Kidney capillary endothelial cell (primary cell): ENCODE measurements at regions not wholly inside any gene's neighbourhood (a gene's known extent, or its start where the extent isn't known, plus 50 kb on each side); places are given as distances from the start of the nearest gene placed in this dataset.

Experiments
- DNase-seq: peaks from one replicate; pipeline ENCODE4 v3.0.0-alpha.2; 2018; ENCODE audit warnings: low spot score

DNA sequence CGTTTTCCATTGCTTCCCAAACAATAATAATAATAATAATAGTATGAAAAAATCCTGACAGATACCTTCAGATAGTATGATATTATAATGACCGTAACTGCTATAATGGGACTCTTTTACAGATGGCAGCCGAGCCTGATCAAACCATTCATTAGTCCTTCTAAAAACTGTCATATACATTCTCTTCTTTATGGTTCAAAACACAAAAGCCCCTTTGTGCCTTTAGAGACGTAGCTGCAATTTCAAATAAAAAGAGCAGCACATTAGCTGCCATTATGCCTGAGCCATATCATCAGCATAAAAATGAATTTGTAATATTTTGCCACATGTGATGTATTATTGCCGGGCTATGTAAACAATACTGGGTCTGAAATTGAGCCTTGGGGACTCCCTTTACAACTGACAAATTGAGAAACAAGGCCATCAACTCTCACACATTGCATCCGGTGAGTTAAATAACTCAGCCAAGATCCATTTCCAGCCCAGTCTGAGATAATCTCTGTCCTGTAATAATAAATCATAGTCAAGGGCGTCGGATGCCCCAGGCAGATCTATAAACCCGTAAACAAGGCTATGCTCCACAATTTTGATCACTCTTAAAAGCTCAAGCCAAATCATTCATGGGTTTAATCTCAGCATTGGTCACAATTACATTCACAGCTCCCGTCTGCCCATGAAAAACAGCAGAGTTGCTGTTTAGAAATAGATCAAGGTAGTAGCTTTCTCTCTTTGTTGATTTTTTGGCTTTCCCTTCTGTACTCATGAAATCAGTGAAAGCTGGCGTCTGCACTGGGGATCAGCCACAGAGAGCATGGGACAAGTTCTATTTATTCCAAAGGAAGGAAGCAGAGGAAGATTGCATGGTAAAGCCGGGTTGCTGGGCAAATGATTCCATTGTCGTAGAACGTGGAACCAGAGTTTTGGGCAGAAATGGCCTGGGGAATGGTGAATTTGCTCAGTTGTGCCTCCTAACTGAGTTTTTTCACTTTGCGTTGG is 150.1 kb upstream of the BMPER start:
- DNase-seq: no peak

DNA sequence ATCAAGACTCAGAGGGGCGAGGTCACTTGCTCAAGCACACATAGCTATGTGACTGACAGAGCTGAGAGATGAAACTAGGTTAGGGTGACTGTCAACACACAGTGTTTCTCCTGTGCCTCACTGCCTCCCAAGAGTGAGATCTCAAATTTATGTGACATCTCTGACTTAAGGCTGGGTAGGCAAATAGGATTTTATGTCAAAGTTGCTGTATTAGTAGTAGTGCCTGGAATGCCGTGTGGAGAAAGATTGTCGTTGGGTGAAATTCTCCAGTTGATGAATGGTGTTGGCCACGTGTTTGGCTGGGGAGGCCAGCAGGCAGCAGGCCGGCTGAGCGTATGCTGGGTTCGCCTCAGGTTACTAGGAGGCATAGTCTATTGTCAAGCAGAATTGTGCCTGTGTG is 148.3 kb upstream of the BMPER start:
- no peak for DNase-seq

DNA sequence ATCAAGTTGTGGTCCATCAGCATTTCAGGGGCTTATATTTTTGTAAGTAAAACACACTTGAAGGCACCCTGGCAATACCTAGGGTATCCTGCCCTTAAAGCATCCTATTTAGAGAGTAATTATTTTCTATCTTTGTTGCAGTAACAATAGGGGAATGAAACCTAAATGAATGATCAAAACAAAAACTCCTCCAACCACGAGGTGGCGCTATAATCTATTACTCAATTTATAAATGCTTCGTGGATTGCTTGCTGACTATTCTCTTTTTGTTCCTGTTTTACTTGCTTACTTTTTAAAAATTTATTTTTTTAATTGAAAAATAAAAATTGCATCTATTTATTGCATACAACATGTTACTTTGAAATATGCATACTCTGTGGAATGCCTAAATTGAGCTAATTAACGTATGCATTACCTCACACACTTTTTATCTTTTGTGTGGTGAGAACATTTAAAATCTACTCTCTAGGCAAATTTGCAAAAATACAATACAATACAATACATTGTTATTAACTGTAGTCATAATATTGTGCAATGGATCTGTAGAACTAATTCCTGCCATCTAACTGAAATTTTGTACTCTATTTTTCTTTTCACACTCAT is 147.7 kb upstream of the BMPER start:
- peak; percentile 51 for DNase-seq

DNA sequence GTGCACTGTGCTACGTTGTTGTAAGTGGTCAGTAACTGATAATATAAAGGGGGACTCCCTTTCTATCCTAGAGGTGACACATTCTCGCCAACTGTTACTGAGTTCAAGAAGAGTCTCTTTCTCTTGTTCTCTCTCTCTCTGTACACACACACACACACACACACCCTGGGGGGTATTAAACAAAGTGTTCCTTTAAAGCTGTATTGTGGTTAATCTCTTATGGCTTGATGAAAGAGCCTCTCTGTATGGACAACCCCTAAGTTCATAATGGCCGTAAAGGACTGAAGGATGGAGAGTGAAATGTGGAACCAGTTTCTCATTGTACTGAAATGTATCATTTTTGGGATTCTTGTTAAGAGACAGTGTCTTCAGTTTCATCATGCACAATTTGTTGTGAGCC is 145.2 kb upstream of the BMPER start:
- no peak for DNase-seq

DNA sequence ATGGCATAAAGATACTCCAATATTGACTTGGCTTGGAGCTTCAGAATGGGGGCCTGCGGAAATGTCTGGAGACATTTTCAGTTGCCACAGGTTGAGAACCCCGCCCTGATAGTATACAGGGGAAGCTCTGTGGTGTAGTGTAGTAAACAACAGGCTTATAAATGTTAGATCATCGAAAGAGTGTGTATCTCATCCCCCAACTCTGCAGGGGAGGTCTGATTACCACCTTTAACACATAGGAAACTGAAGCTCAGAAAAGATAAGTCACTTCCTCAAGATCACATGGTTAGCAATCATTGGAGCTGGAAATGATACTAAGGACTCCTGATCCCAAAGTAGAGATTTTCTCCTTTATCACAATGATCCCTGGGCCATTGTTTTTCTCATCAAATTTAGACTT is 144.5 kb upstream of the BMPER start:
- DNase-seq: peak; percentile 45

DNA sequence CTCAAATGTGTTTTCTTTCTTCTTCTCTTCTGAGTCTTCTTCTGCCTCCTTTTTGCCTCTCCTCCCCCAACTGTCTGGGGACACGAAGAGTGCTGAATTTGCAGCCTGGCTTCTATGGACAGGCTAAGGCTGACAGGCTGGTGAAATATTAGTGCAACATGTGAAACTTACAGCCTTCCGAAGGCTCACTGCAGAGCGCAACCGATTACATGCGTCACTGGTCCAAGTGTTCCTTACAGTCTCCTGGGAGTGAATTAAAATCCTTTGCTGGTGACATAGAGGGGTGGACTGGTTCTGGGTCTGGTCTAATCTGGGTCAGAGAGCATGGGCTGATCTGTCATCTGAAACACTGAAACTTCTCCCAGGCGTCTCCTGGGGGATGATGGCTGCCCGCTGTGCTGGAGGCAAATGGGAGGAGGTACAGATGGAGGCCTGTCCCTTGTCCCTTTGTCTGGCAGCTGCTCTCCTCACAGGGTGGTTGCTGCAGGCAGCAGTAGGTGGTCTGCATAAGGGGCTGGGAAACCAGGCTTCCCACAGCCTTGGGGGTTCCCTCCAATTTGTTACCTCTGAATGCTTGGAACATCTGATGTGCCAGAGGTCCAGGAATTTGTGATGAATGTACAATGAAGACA is 143.8 kb upstream of the BMPER start:
- DNase-seq: no peak

DNA sequence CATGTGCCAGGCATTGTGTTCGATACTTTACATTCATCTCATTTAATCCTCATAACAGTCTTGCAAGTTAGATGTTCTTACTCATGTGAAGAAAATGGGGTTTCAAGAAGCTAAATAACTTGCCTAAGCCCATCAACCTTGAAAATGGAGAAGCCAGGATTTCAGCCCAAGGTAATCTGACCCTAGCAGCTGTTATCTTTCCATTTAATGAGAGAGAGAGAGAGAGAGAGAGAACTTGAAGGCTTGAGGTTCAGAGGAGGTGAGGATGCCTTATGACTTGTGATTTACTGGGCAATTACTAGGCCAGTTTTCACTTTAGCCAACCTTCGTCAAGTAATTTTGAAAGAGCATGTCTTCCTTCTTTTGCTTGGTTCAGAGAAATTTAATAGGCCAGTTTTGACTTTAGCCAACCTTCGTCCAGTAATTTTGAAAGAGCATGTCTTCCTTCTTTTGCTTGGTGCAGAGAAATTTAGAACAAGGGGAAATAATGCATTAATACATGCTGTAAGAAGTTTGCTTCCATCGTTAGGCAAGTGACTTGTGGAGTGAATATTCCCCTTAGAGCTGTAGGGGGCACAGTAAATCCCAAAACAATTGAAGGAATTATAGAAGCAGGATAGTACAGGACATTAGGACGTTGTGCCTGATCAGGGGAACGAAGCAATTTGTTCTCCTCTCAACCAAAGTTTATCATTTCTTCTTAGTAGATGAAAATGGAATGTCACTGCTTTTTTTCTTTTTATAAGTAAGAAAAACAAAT is 143.0 kb upstream of the BMPER start:
- no peak for DNase-seq

DNA sequence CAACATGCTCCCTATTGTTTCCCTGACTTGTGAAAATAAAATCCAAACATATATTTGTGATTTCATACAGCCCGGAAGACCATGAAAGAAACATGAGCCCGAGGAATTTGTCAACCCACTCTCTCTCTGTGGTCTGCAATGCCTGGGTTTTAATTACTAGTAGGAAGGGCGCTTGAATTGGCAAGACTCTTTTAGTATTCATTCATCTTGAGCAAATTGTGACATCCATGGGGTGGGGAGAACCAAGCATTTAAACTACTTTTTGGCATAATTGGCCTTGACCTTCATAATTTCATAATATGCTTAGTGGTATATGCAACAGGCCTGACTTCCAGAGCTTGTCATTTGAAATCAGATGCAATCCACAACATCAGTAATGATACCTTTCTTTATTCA is 142.4 kb upstream of the BMPER start:
- DNase-seq: no peak

DNA sequence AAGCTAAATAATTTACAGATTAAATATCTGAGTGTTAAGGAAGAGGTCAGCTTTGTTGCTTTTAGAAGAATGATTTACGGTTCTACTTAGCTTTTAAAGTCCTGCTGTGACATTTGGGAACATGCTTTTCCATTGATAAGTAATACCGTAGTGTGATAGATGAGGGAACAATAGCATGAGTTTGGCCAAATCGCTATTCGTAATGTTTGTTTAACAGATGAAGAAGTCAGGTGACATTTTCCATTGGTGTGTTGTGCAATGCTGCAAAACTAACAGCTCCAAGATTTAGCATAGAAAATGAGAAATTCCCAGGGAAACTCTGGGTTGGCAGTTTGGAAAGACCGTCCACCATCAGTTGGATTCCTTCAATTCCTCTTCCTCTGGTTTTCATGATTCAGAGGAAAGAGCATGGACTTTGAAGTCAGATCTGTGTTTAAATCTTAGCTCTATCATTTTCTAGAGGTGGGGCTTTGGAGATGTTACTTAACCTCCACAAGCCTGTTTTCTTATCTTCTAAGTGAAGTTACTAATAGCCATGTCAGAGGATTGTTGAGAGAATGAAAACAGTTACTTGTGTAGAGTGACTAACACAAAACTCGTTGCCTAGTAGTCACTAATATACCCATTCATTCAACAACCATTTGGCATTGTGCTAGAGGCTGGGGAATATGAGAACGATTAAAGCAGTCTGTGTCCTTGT is 140.4 kb upstream of the BMPER start:
- no peak for DNase-seq

DNA sequence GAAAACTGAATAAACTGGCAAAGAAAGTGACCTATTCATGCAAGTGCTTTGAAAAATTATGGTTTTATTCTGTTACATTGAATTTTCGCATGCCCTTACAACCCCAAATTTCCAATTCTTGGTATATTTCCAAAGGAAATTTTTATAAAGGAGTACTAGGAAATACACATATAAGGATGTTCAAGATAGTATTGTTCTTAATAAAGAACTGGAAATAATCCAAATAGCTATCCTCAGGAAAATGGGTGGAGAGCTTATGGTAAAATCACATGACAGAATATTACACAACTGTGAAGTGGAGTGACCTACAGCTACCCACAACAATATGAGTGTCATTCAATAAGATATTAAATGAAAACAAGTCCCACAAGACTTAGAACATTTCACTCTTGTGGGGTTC is 138.9 kb upstream of the BMPER start:
- no peak for DNase-seq

DNA sequence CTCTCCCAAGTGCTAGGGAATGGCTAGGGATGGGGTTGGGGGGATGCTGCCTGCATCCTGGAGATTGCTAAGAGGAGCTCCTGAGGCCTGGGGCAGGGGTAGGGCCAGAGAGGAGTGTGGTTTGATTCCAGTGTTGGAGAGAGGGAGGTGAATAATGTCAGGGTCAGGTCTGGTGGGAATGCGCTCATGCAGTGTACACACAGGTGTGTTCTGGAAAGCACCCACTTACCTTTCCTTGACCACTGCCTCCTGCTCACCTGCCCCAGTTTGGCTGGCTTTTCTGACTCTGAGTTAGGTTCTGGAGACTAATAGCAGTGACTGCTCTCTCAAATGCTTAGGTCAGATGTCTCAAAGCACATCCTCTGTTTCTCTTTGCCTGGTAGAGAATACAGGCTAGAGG is 135.4 kb upstream of the BMPER start:
- no peak for DNase-seq

DNA sequence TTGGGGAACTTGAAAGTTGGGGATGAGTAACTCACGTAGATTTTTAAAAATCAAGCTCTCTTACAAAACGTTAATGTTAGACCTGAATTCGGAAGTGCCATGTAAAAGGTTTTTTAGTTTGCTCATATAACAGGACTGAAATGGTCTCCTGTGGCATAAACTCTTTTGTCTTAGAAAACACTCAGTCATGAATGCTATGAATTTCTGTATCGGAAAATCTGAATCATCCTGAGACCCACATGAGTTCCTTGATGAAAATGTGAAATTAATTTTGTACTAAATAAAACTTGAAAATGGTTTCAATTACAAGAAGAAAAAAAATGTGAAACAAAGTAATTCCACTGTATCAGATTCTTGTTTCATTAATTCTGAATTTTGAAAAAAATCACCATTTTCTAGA is 134.8 kb upstream of the BMPER start:
- DNase-seq: no peak

DNA sequence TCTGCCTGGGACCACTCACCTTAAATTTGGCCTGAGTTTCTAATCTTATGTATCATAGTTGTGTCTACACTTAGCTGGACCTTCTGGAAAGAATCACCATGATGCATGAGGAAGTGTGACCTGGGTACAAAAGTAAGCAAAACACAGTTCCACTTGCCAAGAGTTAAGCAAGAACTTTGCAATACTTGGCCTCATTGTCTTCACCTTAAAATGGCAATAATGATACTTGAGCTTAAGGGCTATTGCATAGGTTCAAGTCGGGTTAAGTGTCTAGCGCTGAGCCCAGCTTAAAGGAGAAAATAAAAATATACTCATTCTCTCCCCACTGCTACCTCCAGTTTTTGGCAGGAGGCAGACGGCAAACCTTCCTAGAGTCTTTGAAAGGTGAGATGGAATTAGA is 133.9 kb upstream of the BMPER start:
- no peak for DNase-seq

DNA sequence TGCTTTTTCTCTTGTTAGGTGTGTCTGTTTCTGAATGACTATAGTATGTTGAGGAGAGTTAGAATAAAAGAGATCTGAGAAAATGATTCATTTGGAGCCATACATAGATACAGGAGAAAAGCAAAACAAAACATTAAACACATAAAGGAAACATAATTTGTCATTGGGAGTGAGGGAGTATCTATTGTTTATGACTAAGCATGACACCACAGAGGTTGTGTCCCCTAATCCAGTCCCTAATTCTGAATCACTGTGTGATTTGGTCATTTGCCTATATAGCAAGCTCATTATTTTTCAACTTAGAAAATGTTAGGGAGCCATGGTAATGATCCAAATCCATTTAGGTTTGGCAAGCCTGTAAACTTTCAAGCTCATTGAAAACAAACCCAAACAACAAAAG is 132.3 kb upstream of the BMPER start:
- DNase-seq: peak; percentile 60

DNA sequence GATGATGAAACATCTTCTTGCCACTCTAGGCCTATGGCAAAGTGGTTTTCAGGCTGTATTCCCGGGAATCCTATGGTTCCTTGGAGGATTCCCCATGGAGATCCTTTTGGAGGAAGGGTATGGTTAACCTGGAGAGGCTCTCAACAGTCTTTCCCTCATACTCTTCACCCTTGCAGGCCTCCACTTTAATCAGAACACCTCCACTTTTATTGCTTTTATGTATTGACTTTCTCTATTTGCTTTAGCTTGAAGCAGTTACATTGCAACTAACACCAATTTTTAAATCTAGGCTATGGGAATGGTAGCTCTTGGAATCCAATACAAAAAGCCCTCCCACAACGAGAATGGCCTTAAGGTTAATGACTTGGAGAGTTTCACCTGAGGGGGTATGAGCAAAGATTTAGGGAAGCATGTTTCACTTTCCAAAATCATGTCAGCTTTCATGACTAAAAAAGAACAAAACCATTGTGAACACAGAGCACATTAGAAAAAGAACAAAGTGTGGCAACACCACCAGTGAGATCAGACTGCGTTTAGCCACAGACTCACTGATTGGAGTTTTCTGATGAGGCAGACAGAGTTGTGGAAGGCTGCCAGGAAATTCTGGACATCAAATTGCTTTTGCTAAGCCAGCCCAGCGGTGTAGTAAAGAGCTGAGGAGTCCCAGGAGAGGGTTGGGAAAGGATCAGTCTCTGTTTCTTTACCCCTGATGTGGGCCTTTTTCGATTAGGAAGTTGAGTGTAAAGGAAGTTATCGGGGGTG is 130.4 kb upstream of the BMPER start:
- DNase-seq: no peak

DNA sequence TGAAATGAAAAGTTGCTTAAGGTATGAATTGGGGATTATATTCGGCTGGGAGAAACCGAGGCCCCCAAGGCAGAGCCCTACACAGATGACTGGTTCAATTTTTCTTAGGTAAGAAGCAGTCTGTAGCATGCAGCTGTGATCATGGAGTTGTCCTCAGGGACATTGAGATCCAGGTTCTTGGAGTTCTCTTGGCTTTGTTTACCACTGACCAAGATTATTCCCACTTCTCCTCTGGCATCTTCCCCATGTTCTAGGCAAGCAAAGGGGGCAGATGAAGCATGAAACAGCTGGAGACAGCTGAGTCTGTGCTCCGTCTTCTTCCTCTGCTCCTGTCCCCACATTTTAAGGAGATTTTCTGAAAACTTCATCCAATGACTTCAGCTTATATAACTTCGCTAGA is 129.5 kb upstream of the BMPER start:
- DNase-seq: no peak

DNA sequence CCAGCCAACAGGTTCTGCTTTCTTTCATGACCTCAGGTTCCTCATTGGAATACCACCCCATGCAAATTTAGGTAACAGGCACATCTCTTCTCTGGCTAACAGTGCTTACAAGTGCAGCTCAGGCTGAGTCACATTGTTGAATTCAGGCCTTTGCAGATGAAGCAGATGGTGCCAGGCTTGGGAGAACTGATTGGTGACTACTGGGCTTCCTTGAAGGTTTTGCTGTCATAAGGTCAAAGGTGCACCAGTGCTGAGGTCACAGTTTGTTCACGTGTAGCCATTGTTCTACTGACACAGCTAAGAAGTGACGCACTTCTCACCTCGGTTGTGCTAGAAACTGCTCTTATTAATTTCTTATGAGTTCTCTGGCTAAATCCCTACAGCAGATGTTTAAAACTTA is 128.6 kb upstream of the BMPER start:
- DNase-seq: peak; percentile 63

DNA sequence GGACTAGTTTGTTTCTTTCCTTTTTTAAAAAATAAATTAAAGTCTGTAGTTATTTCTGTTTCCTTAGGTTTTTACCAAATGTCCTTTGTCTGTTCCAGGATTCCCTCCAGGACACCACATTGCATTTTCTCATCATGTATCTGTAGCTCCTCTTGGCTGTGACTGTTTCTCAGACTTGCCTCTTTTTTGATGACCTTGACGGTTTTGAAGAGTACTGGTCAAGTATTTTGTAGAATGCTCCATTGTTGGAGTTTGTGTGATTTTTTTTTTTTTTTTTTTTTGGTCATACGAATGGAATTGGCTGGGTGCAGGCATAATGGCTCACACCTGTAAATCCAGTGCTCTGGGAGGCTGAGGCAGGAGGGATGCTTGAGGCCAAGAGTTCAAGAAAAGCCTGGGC is 127.1 kb upstream of the BMPER start:
- DNase-seq: no peak

DNA sequence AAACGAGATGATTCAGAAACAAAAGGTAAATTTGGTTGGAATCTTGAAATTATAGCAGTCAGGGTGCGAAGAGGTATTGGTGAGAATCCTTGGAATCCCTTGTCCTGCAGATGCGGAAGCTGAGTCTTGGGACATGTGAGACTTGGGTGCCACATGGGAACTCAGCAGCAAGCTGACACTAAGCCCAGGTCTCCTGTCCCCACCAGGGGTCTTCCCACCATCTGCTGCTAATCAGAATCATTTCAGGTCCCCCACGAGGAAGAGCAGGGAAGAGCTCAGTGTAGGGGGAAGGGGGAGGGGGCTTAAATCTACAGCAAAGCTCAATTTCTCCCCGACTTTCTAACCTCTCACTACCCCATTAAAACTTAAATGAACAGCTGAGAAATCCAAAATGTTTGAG is 126.1 kb upstream of the BMPER start:
- no peak for DNase-seq

DNA sequence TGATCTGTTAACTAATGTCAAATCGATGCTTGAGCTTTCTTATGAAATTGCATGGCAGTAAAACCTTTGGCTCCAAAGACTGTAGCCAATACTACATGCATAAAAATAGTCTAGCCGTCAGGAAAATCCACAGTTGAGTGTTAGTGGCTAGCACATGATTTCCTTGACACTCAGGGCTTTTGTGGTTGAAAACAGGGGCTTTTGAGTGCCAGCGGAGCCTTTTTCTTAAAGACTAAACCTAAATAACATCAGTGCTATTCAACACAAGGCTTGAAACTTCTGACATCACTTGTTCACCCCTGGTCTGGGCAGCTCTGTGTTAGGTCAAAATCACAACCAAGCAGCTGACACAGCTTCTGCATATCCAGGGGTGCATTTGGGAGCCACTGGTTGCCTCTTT is 124.2 kb upstream of the BMPER start:
- DNase-seq: no peak

DNA sequence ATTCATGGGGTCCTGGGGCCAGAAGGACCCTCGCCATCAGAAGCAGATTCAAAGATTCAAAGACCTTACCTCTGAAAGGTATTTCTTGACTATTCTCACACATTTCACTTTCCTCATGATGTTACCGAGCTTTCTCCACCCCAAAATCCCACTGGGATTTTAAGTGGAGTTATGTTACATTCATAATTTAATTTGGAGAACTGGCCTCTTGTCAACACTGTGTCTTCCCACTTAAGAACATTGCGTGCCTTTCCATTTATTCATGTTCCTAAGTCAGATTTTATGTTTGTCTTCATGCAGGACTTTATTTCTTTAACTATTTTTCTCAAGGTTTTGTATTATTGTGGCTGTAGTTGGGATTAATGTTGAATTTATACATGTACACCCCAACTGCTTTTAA is 123.5 kb upstream of the BMPER start:
- no peak for DNase-seq
